Calu3 (cell line): ENCODE measurements at regions not wholly inside any gene's neighbourhood (a gene's known extent, or its start where the extent isn't known, plus 50 kb on each side); places are given as distances from the start of the nearest gene placed in this dataset.

ENCODE experiments used
- BruUV-seq: library from RNA; stranded (reverse); fragments of 400-500 nt; replicated peaks from 2 replicates; lab custom pipeline; 2021; lab: Mats Ljungman, UMichigan
- CTCF ChIA-PET: fragments of 300-600 bp; sonication (Branson Sonifier 250); formaldehyde crosslinking; loops from one replicate; lab custom pipeline; 2022; ENCODE audit warnings: antibody characterized with exemption; lab: Charles Lee
- DNase-seq: peaks from one replicate; pipeline ENCODE4 v3.0.0; 2022
- H3K27ac Mint-ChIP-seq: one replicate; pipeline ENCODE4 v1.8.0; 2022; ENCODE audit warnings: mixed read lengths; ENCODE audit not compliant: unreplicated experiment
- H3K27me3 Mint-ChIP-seq: one replicate; pipeline ENCODE4 v1.8.0; 2022; ENCODE audit warnings: mixed read lengths; ENCODE audit not compliant: unreplicated experiment
- H3K36me3 Mint-ChIP-seq: one replicate; pipeline ENCODE4 v1.8.0; 2022; ENCODE audit warnings: mild to moderate bottlenecking, moderate library complexity, mixed read lengths; ENCODE audit not compliant: insufficient read depth, unreplicated experiment
- H3K4me1 Mint-ChIP-seq: one replicate; pipeline ENCODE4 v1.8.0; 2022; ENCODE audit warnings: mild to moderate bottlenecking, low read depth, mixed read lengths; ENCODE audit not compliant: unreplicated experiment
- H3K4me3 Mint-ChIP-seq: one replicate; pipeline ENCODE4 v1.8.0; 2022; ENCODE audit warnings: mild to moderate bottlenecking, low read depth, moderate library complexity, mixed read lengths; ENCODE audit not compliant: unreplicated experiment
- H3K9me3 Mint-ChIP-seq: one replicate; pipeline ENCODE4 v1.8.0; 2022; ENCODE audit warnings: low read depth, mixed read lengths; ENCODE audit not compliant: unreplicated experiment
- intact Hi-C: fragments of 100-400 bp; cut with micrococcal nuclease; formaldehyde crosslinking; loops from one replicate; pipeline ENCODE4 v1.10.0; 2022; ENCODE audit not compliant: unreplicated experiment
- TF ChIP-seq, protein P1 (sequence below): fragments of 200-600 bp; IDR thresholded peaks from one replicate; pipeline ENCODE4 v1.8.0; 2022; ENCODE audit warnings: antibody characterized with exemption; ENCODE audit not compliant: unreplicated experiment

- BruUV-seq: no TSS peak
- Mint-ChIP-seq H3K9me3 (no peaks in the 10 kb centered on the region), H3K36me3 (no peaks in the 10 kb centered on the region), H3K27me3 (no peaks in the 10 kb centered on the region), H3K27ac (no peak overlapping the region), H3K4me3 (no peak overlapping the region), H3K4me1 (no peaks in the 10 kb centered on the region)
- TF ChIP-seq, protein P1, sequence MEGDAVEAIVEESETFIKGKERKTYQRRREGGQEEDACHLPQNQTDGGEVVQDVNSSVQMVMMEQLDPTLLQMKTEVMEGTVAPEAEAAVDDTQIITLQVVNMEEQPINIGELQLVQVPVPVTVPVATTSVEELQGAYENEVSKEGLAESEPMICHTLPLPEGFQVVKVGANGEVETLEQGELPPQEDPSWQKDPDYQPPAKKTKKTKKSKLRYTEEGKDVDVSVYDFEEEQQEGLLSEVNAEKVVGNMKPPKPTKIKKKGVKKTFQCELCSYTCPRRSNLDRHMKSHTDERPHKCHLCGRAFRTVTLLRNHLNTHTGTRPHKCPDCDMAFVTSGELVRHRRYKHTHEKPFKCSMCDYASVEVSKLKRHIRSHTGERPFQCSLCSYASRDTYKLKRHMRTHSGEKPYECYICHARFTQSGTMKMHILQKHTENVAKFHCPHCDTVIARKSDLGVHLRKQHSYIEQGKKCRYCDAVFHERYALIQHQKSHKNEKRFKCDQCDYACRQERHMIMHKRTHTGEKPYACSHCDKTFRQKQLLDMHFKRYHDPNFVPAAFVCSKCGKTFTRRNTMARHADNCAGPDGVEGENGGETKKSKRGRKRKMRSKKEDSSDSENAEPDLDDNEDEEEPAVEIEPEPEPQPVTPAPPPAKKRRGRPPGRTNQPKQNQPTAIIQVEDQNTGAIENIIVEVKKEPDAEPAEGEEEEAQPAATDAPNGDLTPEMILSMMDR: no peak
- intact Hi-C loops: no loop called here
- DNase-seq: no peak
- CTCF ChIA-PET: no interaction called here
Observed at GRCh38 chr11:92453055-92453454, 228.4 kb downstream of the FAT3 start.

DNA sequence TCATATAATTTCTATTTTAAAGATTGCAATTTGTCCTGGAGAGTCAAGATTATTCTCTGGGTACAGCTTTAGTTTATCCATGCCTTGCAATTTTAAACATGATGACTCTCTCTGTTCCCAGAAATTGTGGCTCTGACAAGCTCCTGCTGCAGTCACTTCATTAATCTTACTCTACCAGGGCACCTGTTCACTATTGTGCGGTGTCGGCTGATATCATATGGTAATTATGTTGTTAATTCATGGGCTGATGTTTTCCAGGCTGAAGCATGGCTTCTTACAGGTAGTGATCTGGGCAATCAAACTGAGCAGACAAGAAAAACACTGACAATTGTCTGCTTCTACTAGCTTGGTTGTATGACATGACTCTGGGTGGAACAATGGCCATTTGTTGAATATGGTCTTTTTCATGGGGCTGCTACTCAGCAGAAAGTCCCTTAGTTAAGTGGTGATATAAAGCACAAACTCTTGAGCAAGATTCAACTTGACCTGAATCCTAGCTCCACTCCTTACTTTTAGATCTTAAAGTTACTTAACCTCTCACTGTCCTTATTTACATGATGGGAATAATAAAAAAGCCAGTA is 230.7 kb downstream of the FAT3 start:
- Mint-ChIP-seq H3K27me3 (no peaks in the 10 kb centered on the region), H3K36me3 (no peaks in the 10 kb centered on the region), H3K9me3 (no peaks in the 10 kb centered on the region), H3K27ac (no peak overlapping the region), H3K4me3 (no peak overlapping the region), H3K4me1 (peaks cover 19% of the 10 kb centered on the region)
- no peak for DNase-seq
- TF ChIP-seq, protein P1: no peak
- intact Hi-C loops: no loop called here
- BruUV-seq: no TSS peak
- CTCF ChIA-PET: no interaction called here

- intact Hi-C loops: no loop called here
- no peaks in the 10 kb centered on the region for H3K36me3 Mint-ChIP-seq
- H3K9me3 Mint-ChIP-seq: no peaks in the 10 kb centered on the region
- peaks cover 20% of the 10 kb centered on the region for H3K4me1 Mint-ChIP-seq
- BruUV-seq: no TSS peak
- TF ChIP-seq, protein P1: no peak
- no peak overlapping the region for H3K4me3 Mint-ChIP-seq
- H3K27ac Mint-ChIP-seq: no peak overlapping the region
- CTCF ChIA-PET: no interaction called here
- H3K27me3 Mint-ChIP-seq: no peaks in the 10 kb centered on the region
- peak; percentile 3 for DNase-seq
Observed at GRCh38 chr11:92457250-92457649, 232.6 kb downstream of the FAT3 start.

- Mint-ChIP-seq H3K4me1 (peaks cover 20% of the 10 kb centered on the region), H3K9me3 (no peaks in the 10 kb centered on the region), H3K36me3 (no peaks in the 10 kb centered on the region), H3K27ac (no peak overlapping the region), H3K4me3 (no peak overlapping the region), H3K27me3 (no peaks in the 10 kb centered on the region)
- TF ChIP-seq, protein P1: no peak
- intact Hi-C loops: no loop called here
- CTCF ChIA-PET: no interaction called here
- no peak for DNase-seq
- no TSS peak for BruUV-seq
Observed at GRCh38 chr11:92458486-92458885, 233.9 kb downstream of the FAT3 start.
